ENCODE measurements at regions not wholly inside any gene's neighbourhood (a gene's known extent, or its start where the extent isn't known, plus 50 kb on each side); places are given as distances from the start of the nearest gene placed in this dataset.

DNA sequence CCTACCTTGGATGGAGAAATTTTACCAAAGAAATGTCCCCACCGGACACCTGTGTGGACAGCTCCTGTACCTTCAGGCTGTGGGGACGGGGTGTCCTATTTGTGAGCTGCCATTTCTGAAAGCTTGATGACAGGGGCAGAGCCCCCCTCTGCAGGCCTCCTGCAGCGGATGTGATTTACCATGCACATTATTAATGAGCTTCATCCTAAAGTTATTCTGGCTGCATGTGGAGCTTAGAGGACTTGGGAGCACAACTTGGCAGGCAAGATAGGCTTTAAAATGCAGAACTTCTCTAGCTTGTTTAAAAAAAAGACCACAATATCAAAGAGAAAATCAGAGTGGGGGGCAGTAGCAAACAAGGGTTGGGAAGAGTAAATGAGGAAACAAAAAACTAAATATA is 350.0 kb upstream of the KLHL29 start:
- DNase-seq (ENCODE audit: low read depth in 1 of 2, low spot score in 1 of 2), result no peak

DNA sequence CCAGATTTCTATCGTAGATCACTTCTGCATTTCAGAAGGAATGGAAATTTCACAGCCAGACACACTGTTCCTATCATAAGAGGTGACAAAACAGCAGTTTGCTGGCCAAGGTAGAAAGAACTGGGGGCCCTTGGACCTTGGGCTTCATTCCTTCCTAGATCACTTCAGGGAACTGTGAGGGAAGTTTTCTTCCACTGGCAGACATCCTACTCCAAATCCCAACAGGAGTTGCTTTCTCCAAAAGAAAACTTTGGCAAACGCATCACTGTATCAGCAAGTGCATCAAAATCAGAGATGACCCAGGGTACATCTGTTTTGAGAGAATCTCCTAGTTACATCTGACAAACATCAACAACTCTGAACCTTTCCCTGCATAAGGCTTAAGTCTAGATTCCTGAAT is 348.4 kb upstream of the KLHL29 start:
- Histone ChIP-seq H3K4me1 (no peaks in the 10 kb centered on the region), H3K9me3 (no peaks in the 10 kb centered on the region), H3K4me3 (no peak overlapping the region), H3K4me2 (no peak overlapping the region), H3K27ac (no peak overlapping the region)
- 3% methylated on average over 2 of the region's 2 CpGs for WGBS (ENCODE audit: missing lambda C conversion rate)
- ChIA-PET CTCF (no interaction called here), POLR2A (no interaction called here)
- ATAC-seq, result no peak
- no peak for FAIRE-seq
- DNase-seq (ENCODE audit: low read depth in 1 of 2, low spot score in 1 of 2), result no peak
- TF ChIP-seq ZNF302 (CRISPR knock-in tag; IDR thresholded peaks at IDR 0.05) (no peak), CHD2 (IDR thresholded peaks at IDR 0.05; ENCODE audit: low read length, partially characterized antibody) (no peak), MYC (IDR thresholded peaks at IDR 0.05; ENCODE audit: borderline replicate concordance, low read length) (no peak), EP300 (IDR thresholded peaks at IDR 0.05) (no peak), JUNB (IDR thresholded peaks at IDR 0.05) (no peak), HOXB13 (CRISPR knock-in tag; IDR thresholded peaks at IDR 0.05; ENCODE audit: low read depth) (no peak), PHF8 (IDR thresholded peaks at IDR 0.05; ENCODE audit: borderline replicate concordance, low read depth) (no peak), RARB (CRISPR knock-in tag; IDR thresholded peaks at IDR 0.05) (no peak), ZSCAN20 (CRISPR knock-in tag; IDR thresholded peaks at IDR 0.05) (no peak), NFE2L2 (conservative IDR thresholded peaks at IDR 0.05; ENCODE audit: low read length) (no peak), NPAS2 (CRISPR knock-in tag; IDR thresholded peaks at IDR 0.05; ENCODE audit: borderline replicate concordance) (no peak)
- TF ChIP-seq, protein P1, sequence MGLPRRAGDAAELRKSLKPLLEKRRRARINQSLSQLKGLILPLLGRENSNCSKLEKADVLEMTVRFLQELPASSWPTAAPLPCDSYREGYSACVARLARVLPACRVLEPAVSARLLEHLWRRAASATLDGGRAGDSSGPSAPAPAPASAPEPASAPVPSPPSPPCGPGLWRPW (IDR thresholded peaks at IDR 0.05), result no peak
- TF ChIP-seq, protein P2, sequence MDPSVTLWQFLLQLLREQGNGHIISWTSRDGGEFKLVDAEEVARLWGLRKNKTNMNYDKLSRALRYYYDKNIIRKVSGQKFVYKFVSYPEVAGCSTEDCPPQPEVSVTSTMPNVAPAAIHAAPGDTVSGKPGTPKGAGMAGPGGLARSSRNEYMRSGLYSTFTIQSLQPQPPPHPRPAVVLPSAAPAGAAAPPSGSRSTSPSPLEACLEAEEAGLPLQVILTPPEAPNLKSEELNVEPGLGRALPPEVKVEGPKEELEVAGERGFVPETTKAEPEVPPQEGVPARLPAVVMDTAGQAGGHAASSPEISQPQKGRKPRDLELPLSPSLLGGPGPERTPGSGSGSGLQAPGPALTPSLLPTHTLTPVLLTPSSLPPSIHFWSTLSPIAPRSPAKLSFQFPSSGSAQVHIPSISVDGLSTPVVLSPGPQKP (IDR thresholded peaks at IDR 0.05; ENCODE audit: low read depth, low read length), result no peak
- TF ChIP-seq, protein P3, sequence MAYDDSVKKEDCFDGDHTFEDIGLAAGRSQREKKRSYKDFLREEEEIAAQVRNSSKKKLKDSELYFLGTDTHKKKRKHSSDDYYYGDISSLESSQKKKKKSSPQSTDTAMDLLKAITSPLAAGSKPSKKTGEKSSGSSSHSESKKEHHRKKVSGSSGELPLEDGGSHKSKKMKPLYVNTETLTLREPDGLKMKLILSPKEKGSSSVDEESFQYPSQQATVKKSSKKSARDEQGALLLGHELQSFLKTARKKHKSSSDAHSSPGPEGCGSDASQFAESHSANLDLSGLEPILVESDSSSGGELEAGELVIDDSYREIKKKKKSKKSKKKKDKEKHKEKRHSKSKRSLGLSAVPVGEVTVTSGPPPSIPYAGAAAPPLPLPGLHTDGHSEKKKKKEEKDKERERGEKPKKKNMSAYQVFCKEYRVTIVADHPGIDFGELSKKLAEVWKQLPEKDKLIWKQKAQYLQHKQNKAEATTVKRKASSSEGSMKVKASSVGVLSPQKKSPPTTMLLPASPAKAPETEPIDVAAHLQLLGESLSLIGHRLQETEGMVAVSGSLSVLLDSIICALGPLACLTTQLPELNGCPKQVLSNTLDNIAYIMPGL (CRISPR knock-in tag; IDR thresholded peaks at IDR 0.05; ENCODE audit: borderline replicate concordance), result no peak
- TF ChIP-seq, protein P4, sequence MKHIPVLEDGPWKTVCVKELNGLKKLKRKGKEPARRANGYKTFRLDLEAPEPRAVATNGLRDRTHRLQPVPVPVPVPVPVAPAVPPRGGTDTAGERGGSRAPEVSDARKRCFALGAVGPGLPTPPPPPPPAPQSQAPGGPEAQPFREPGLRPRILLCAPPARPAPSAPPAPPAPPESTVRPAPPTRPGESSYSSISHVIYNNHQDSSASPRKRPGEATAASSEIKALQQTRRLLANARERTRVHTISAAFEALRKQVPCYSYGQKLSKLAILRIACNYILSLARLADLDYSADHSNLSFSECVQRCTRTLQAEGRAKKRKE (CRISPR knock-in tag; IDR thresholded peaks at IDR 0.05; ENCODE audit: low read depth), result no peak
- TF ChIP-seq, protein P5, sequence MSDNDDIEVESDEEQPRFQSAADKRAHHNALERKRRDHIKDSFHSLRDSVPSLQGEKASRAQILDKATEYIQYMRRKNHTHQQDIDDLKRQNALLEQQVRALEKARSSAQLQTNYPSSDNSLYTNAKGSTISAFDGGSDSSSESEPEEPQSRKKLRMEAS (IDR thresholded peaks at IDR 0.05), result no peak

More for the DNA sequence above, 350.0 kb upstream of the KLHL29 start:
- ChIA-PET POLR2A (no interaction called here), CTCF (interaction anchor here (1.4 kb wide), 1 partner anchor 50 kb away, joined by 3 read pairs; no protein-coding TSS in a partner anchor)
- Histone ChIP-seq H3K4me3 (no peak overlapping the region), H3K9me3 (no peaks in the 10 kb centered on the region), H3K4me2 (no peak overlapping the region), H3K4me1 (no peaks in the 10 kb centered on the region), H3K27ac (no peak overlapping the region)
- ATAC-seq, result no peak
- FAIRE-seq, result no peak
- 33% methylated on average over 3 of the region's 3 CpGs for WGBS (ENCODE audit: missing lambda C conversion rate)
- TF ChIP-seq TP53 (CRISPR knock-in tag; IDR thresholded peaks at IDR 0.05) (no peak), HOXB5 (CRISPR knock-in tag; IDR thresholded peaks at IDR 0.05) (no peak)
- TF ChIP-seq, protein P6, sequence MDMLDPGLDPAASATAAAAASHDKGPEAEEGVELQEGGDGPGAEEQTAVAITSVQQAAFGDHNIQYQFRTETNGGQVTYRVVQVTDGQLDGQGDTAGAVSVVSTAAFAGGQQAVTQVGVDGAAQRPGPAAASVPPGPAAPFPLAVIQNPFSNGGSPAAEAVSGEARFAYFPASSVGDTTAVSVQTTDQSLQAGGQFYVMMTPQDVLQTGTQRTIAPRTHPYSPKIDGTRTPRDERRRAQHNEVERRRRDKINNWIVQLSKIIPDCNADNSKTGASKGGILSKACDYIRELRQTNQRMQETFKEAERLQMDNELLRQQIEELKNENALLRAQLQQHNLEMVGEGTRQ (IDR thresholded peaks at IDR 0.05), result no peak

DNA sequence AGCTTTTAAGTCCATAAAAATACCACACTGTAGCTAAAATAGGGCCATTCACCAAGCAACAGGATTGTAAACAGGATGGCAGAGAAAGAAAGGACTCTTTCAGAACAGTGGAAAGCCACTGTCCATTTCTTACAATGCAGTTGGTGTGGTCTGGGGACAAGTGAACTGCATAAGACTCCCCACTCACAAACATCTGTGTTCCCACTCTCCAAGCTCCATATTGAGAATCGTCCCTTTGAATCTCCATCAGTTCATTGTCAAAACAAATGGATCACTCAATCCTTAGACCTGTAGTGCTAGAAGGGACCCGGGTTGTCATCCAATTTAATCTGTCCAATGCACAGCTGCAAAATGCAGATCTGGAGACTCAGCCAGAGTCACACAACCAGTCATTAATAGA is 347.4 kb upstream of the KLHL29 start:
- Histone ChIP-seq H3K9me3 (no peaks in the 10 kb centered on the region), H3K4me2 (no peak overlapping the region), H3K4me1 (no peaks in the 10 kb centered on the region), H3K27ac (no peak overlapping the region), H3K4me3 (no peak overlapping the region)
- DNase-seq (ENCODE audit: low read depth in 1 of 2, low spot score in 1 of 2), result no peak
- ATAC-seq, result no peak
- ChIA-PET CTCF (no interaction called here), POLR2A (no interaction called here)
- 14% methylated on average over 2 of the region's 2 CpGs for WGBS (ENCODE audit: missing lambda C conversion rate)
- no peak for FAIRE-seq
- TF ChIP-seq RFX5 (IDR thresholded peaks at IDR 0.05) (no peak), EHMT2 (IDR thresholded peaks at IDR 0.05; ENCODE audit: low read depth) (no peak), ZSCAN20 (CRISPR knock-in tag; IDR thresholded peaks at IDR 0.05) (no peak), NFE2L2 (conservative IDR thresholded peaks at IDR 0.05; ENCODE audit: low read length) (no peak), KDM5A (IDR thresholded peaks at IDR 0.05) (no peak), RARB (CRISPR knock-in tag; IDR thresholded peaks at IDR 0.05) (no peak), EP300 (IDR thresholded peaks at IDR 0.05) (no peak), FOSL2 (IDR thresholded peaks at IDR 0.05) (no peak), FOSL2 (CRISPR knock-in tag; IDR thresholded peaks at IDR 0.05) (no peak)
- TF ChIP-seq, protein P7, sequence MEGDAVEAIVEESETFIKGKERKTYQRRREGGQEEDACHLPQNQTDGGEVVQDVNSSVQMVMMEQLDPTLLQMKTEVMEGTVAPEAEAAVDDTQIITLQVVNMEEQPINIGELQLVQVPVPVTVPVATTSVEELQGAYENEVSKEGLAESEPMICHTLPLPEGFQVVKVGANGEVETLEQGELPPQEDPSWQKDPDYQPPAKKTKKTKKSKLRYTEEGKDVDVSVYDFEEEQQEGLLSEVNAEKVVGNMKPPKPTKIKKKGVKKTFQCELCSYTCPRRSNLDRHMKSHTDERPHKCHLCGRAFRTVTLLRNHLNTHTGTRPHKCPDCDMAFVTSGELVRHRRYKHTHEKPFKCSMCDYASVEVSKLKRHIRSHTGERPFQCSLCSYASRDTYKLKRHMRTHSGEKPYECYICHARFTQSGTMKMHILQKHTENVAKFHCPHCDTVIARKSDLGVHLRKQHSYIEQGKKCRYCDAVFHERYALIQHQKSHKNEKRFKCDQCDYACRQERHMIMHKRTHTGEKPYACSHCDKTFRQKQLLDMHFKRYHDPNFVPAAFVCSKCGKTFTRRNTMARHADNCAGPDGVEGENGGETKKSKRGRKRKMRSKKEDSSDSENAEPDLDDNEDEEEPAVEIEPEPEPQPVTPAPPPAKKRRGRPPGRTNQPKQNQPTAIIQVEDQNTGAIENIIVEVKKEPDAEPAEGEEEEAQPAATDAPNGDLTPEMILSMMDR (IDR thresholded peaks at IDR 0.05), result no peak
- TF ChIP-seq, protein P8, sequence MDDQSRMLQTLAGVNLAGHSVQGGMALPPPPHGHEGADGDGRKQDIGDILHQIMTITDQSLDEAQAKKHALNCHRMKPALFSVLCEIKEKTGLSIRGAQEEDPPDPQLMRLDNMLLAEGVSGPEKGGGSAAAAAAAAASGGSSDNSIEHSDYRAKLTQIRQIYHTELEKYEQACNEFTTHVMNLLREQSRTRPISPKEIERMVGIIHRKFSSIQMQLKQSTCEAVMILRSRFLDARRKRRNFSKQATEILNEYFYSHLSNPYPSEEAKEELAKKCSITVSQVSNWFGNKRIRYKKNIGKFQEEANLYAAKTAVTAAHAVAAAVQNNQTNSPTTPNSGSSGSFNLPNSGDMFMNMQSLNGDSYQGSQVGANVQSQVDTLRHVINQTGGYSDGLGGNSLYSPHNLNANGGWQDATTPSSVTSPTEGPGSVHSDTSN (IDR thresholded peaks at IDR 0.05), result no peak
